ENCODE measurements at regions not wholly inside any gene's neighbourhood (a gene's known extent, or its start where the extent isn't known, plus 50 kb on each side); places are given as distances from the start of the nearest gene placed in this dataset.
A peak's percentile ranks its signal among the peaks of the same experiment; 100 is the strongest.

DNA sequence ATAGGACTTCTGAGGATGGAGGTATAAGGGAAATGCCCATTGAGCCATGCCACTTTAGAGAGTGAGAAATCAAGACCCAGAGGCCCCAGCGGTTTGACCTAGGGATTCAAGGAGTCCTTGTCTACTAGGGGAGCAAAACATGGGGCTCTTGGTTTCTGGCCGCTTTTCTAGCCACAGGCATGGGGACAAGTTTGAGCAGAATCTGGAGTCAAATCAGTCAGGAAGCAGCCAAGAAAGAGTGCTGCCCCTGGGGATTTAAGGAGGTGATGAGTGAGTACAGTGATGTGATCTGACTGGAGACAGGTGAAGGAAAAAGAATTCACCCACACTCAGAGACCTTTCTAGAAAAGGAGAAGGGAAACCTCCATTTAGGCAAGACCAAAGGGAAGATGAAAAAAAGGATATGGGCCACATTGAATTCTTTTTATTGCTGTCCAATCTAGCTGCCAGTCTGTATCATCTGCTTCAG, 244.0 kb upstream of the TBC1D5 start:
- DNase-seq (no peak), FAIRE-seq (no peak)
- Histone ChIP-seq H3K4me3 (ENCODE audit: low read length in 3 of 3) (no peak overlapping the region), H3K27me3 (ENCODE audit: control insufficient read depth, insufficient read depth, low read length) (no peaks in the 10 kb centered on the region), H3K9ac (ENCODE audit: low read length in 3 of 3) (no peak overlapping the region), H3K4me1 (ENCODE audit: control insufficient read depth in 2 of 3, insufficient read depth in 2 of 3, low read depth in 1 of 3, low read length in 3 of 3) (no peaks in the 10 kb centered on the region), H3K9me3 (ENCODE audit: control insufficient read depth in 2 of 3, insufficient read depth in 1 of 3, low read length in 3 of 3) (no peaks in the 10 kb centered on the region), H3K27ac (ENCODE audit: low read depth in 2 of 2, low read length in 2 of 2) (no peak overlapping the region), H3K36me3 (ENCODE audit: control insufficient read depth in 2 of 3, insufficient read depth in 3 of 3, low read length in 3 of 3) (no peaks in the 10 kb centered on the region)
- TF ChIP-seq CTCF (IDR thresholded peaks at IDR 0.05; ENCODE audit: borderline replicate concordance, extremely low read depth, insufficient read depth): no peak
- intact Hi-C loops (cut with DNase I): no loop called here

DNA sequence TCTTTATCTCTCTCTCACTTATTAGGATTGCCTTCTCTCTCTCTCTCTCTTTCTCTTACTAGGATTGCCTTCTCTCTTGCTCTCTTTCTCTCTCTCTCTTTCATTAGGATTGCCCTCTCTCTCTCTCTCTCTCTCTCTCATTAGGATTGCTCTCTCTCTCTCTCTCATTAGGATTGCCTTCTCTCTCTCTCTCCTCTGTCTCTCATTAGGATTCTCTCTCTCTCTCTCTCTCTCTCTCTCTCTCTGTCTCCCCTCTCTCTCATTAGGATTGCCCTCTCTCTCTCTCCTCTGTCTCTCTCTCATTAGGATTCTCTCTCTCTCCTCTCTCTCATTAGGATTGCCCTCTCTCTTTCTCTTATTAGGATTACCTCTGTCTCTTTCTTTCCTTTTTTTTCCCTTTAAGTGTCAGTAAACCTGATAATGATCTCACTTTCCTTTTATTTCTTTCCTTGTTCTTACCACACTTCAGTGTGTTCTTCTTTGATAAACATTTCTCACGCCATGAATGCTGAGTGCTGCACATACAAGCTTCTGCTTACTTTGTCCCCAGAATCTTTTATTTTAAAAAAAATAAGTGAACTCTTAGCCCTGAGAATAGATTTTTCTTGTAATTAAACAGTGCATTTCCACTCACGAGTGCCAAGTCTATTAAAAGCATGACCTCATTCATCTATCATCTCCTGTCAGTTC, 243.4 kb upstream of the TBC1D5 start:
- no peak overlapping the region for H3K9ac ChIP-seq (ENCODE audit: low read length in 3 of 3)
- H3K27ac ChIP-seq (ENCODE audit: low read depth in 2 of 2, low read length in 2 of 2): no peak overlapping the region
- H3K4me3 ChIP-seq (ENCODE audit: low read length in 3 of 3): no peak overlapping the region
- no peaks in the 10 kb centered on the region for H3K9me3 ChIP-seq (ENCODE audit: control insufficient read depth in 2 of 3, insufficient read depth in 1 of 3, low read length in 3 of 3)
- no peak for TF ChIP-seq CTCF (IDR thresholded peaks at IDR 0.05; ENCODE audit: borderline replicate concordance, extremely low read depth, insufficient read depth)
- intact Hi-C loops (cut with DNase I): no loop called here
- no peaks in the 10 kb centered on the region for H3K36me3 ChIP-seq (ENCODE audit: control insufficient read depth in 2 of 3, insufficient read depth in 3 of 3, low read length in 3 of 3)
- DNase-seq (no peak), FAIRE-seq (no peak)
- H3K27me3 ChIP-seq (ENCODE audit: control insufficient read depth, insufficient read depth, low read length): no peaks in the 10 kb centered on the region
- no peaks in the 10 kb centered on the region for H3K4me1 ChIP-seq (ENCODE audit: control insufficient read depth in 2 of 3, insufficient read depth in 2 of 3, low read depth in 1 of 3, low read length in 3 of 3)

DNA sequence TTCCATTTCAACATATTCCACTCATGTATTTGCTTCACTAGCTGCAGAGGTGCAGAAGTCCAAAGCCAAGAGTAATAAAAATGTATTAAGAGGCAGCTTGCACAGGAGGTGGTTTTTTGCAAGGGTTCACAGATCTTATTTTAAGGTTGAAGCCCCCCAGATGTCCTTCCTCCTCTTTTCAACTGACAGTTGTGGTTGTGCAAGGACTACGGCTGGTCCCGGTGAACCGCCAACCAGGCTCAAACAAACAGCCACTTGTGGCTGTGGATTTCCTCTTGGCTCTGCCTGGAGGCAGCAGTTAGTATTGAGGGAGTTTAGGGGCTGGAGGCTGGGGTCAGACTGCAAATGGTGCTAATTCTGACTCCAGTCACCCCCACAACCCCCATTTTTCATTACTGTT, 240.7 kb upstream of the TBC1D5 start:
- Histone ChIP-seq H3K27me3 (ENCODE audit: control insufficient read depth, insufficient read depth, low read length) (no peaks in the 10 kb centered on the region), H3K4me3 (ENCODE audit: low read length in 3 of 3) (no peak overlapping the region), H3K9ac (ENCODE audit: low read length in 3 of 3) (no peak overlapping the region), H3K9me3 (ENCODE audit: control insufficient read depth in 2 of 3, insufficient read depth in 1 of 3, low read length in 3 of 3) (no peaks in the 10 kb centered on the region), H3K4me1 (ENCODE audit: control insufficient read depth in 2 of 3, insufficient read depth in 2 of 3, low read depth in 1 of 3, low read length in 3 of 3) (no peaks in the 10 kb centered on the region), H3K27ac (ENCODE audit: low read depth in 2 of 2, low read length in 2 of 2) (no peak overlapping the region), H3K36me3 (ENCODE audit: control insufficient read depth in 2 of 3, insufficient read depth in 3 of 3, low read length in 3 of 3) (no peaks in the 10 kb centered on the region)
- no peak for FAIRE-seq
- DNase-seq: peak in 1 of 5 donors; percentile 19
- intact Hi-C loops (cut with DNase I): no loop called here
- no peak for TF ChIP-seq CTCF (IDR thresholded peaks at IDR 0.05; ENCODE audit: borderline replicate concordance, extremely low read depth, insufficient read depth)

All from kidney (tissue), 13 donors.